Activated CD8-positive, alpha-beta memory T cell treated with anti-CD3 and anti-CD28 coated beads, Interleukin-2, amount 50 U/mL, for 24 hours (primary cell): ENCODE measurements at regions not wholly inside any gene's neighbourhood (a gene's known extent, or its start where the extent isn't known, plus 50 kb on each side); places are given as distances from the start of the nearest gene placed in this dataset.

Experiments used
- DNase-seq: peaks from one replicate; pipeline ENCODE4 v3.0.0-alpha.2; 2020; ENCODE audit errors: extremely low read depth

DNA sequence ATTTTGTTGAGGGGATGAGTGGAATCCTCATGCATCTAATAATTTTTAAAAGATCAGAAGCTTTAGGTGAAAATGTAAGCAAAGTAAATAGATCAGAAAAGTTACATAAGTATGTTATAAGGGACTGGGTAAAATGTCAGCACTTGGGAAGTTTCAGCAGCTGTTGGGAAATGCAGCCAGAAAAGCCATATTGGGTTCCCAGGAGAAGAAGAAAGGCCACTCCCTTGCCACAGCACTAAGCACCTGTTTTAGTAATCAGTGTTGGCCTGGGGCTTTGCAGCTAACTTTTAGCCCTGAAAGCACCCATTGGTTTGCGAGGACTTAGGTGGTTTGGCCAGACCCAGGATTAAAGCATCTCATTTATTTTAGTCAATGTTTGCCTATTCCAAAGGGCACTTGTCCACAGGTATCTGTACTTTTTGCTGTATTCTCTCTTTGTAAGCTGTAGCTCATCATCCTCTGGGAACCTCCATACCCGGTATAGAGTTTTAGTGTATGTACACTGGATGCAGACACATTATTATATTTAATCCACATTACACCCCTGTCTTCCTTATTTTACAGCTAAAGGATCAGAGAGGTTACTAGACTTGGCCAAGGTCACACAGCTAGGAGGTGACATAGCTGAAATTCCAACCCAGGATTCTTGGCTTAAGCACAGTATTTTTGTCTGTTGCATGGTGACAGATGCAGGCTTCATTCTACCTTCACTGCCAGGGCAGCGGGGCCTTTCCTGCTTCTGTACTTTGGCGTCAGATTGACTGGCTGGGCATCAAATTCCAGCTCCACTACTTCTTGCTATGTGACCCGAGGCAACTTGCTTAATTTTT is 127.7 kb upstream of the SESN3 start:
- no peak for DNase-seq

DNA sequence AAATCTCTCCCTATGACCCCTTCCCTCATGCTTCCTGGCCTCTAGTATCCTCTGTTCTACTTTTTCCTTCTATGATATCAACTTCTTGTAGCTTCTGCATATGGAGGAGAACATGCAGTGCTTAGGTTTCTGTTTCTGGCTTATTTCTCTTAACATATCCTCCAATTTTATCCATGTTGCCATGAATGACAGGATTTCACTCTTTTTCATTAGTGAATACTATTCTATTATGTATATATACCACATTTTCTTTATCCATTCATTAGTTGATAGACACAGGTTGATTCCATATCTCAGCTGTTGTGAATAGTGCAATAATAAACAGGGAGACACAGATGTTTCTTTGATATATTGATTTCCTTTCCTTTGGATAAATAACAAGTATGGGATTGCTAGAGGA is 123.3 kb upstream of the SESN3 start:
- no peak for DNase-seq

DNA sequence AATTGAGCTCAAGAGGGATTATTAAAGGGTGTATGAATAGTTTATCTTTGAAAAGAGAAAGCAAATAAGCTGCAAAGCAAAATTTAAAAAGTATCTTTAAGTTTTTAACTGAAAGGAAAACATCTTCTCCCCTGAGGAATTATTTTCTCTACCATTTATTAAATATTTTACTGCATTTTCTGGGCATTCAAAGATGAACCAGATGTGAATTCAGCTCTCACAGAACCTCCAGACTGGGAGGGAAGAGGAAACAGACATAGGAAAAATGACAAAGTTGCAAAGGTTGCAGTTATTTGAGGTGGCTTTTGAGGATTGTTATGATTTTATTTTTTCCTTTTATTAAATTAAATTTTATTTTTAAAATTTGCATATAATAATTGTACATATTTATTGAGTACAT is 122.7 kb upstream of the SESN3 start:
- DNase-seq: no peak

DNA sequence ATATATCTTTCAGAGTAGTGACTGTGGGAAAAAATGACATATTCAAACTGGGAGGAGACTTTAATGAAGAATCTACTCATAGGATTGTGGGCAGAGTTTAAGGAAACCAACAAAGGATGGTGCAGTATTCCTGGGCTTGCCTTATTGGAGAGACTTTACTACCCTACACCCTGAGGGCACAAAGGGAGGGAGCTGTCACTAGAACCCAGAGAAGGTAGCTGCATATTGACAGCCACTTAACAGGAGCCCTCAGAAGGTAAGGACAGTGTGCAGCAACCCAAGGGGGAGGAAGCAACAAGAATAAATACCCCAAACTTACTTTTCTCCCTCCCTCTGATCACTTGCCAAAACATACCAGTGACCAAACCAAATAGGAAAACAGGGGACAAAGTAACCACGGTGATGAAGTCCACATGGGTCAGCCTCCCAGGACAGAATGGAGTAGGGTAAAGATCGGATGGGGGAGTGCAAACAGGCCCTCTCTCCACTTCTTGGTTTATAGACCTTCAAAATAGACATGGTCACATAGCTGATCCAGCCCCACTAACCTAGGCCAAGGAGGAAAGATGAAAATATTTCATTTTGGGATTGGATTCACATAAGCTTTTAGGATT is 121.8 kb upstream of the SESN3 start:
- no peak for DNase-seq

DNA sequence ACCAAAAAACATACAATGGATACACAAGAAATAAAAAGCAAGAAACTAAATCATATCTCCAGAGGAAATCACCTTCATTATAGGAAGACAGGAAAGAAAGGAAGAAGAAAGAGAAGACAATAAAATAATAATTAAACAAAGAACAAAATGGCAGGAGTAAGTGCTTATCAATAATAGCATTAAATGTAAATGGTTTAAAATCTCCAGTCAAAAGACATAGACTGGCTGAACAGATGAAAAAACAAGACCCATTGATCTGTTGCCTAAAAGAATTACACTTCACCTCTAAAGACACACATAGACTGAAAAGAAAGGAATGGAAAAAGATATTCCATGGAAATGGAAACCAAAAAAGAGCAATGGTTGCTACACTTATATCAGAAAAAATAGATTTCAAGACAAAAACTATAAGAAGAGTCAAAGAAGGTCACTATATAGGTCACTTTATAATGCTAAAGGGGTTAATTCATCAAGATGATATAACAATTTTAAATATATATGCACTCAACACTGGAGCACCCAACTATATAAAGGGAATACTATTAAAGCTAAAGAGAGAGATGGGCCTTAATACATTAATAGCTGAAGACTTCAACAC is 118.4 kb upstream of the SESN3 start:
- DNase-seq: no peak

DNA sequence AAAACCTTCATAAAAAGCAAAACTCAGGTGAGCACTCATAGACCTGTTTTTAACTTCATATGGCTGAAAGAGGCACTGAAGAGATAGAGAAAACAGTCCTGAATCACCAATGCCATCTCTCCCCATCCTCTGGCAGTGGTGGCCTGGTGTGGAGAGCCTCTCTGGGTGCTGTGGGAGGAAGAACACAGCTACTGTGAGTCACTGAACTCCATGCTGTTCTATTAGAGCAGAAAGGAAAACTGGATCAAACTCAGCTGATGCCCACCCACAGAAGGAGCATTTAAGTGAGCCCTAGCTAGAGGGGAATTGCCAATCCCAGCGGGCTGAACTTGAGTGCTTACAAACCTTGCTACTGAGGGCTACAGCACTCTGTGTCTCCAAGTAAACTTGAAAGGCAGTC is 115.3 kb upstream of the SESN3 start:
- DNase-seq: no peak

DNA sequence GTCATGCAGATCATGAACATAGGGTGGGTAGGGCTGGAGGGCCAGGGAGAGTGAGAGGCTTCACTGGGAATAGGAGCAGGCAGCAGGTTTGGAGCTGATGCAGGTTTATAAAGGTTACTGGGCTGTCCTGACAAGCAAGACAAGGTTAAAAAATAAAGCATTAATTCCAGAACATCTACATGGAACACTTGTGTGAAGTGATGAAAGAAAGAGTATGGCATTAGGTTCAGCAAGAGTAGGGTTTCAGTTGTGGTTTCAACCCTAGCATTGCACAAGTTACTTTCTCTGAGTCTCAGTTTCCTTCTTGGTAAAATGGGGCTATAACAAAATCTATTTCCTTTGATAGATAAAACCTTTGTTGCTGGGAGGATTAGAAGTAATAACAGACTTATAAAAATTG is 114.6 kb upstream of the SESN3 start:
- DNase-seq: no peak

DNA sequence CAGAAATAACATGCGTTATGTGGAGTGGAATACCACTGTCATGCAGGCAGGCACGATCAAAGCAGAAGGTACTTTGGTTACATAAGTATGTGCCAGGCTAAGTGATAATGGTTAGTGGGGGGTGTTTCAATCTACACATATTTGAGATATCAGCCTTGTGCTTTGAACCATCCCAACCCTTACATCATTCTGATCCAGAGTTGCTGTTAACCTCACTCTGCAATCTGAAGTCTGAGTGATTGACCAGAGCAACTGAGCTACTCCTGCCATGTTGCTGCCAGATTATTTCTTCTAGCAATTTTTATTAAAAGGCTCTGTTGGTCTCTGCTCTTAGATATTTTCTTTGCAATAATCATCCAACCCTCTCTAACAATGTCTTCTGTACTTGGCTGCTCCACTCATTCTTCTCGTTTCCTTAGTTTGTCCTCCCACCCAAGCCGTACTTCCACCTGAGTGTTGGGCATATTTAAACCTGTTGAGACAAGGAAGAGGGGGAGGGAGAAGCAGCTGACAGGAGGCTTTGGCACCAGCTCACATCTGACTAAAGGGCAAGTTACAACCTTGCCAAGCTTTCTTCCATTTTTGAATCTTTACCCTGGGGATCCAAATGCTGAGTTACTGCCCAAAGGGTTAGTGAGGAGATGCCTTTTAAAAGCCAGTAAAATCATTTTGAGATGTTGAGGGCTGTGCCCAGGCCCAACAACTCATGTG is 114.1 kb upstream of the SESN3 start:
- no peak for DNase-seq

DNA sequence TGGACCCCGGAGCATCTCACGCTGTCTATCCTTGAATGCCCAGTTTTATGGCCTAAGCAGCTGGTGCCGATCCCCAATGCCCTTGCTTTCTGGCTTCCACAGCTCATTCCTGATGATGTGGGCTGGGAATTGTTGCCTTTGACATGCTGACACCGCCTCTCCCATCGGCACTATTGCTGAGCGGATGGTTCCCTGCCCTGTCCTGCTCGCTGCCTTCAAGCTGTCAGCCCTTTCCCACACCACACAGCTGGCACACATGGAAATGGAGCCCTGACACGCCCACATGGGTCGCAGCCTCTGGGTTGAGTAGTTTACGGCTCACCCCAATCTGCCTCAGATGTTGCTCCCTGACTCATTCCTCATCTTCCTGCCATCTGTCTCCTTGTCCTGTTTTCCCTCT is 110.2 kb upstream of the SESN3 start:
- DNase-seq: no peak

DNA sequence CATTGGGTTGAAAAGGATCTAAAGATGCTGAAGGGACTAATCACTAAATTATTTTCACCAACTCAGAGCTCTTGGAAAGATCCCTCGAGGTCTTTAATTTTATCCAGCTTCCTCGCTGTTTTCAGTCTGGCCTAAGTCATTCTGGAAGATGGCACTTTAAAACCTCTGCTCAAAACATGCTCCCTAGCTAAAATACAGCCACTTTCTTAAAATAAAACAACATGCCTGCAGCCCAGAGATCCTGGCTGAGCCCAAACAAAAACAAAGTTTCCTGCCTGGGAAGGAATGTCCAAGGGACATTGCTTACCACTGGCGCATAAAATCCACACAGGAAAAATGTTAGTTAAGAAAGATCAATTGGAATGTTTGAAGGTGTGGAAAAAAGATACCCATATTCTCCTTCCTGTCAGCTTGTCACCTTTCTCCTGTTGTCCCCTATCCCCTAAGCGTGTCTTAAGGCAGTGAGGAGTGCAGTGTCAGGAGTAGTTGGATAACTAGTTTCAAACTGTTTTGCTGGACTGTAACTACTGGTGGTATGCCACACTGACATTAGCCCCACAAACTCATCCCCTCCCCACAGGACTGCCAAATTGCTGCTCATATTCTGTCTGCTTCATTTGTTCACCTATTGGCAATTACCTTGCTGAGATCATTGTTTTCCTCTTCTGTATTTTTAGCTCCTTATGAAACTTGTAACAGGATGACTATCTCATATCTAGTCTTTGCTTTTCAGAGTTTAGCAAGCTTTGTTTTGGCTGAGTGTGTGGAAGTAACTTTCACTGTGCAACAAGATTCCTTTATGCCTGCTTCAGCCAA is 108.3 kb upstream of the SESN3 start:
- DNase-seq: no peak

DNA sequence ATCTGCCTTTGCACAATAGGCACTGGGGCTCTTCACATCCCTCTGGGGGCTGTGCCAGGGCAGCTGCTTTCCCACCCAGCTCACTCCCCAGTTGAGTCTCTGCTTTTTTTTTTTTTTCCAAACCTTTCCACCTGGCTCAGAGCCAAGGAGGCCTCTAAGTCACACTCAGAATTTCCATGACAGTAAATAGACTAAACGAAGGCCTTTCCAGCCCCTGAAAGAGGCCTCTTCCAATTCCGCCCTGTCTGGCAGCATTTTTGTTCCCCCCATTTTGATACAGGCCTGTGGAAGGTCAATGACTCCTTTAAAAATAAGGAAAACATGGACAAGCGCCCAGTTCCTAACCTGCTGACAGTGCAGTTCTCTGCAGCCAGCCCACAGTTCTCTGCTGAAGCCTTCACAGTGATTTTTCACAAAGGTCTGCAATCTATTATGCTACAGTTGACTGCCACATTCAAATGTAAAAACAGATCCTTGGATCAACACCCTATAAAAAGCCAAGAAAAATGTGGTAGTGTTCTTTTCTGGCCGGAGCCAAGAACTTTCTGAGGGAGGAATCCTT is 107.5 kb upstream of the SESN3 start:
- DNase-seq: no peak

DNA sequence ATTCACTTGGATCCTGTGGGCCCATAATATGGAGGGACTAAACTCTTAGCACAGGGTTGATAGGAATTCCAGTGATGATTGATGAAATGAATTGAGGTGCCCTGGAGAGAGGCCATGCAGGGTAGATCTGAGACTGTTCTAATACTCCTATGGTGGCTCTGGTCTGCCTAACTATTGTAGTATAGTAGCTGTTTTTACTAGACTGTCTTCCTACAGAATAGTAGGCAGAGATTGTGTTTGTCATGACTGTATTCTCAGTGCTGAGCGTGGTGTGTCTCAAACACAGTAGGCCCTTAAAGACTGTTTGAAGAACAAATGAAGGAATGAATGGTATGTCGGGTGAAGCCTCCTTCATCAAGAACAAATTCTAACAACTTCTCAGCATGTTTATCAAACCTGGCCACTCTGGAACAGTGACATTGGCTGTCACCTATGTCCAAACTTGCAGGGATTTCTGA is 107.0 kb upstream of the SESN3 start:
- no peak for DNase-seq

DNA sequence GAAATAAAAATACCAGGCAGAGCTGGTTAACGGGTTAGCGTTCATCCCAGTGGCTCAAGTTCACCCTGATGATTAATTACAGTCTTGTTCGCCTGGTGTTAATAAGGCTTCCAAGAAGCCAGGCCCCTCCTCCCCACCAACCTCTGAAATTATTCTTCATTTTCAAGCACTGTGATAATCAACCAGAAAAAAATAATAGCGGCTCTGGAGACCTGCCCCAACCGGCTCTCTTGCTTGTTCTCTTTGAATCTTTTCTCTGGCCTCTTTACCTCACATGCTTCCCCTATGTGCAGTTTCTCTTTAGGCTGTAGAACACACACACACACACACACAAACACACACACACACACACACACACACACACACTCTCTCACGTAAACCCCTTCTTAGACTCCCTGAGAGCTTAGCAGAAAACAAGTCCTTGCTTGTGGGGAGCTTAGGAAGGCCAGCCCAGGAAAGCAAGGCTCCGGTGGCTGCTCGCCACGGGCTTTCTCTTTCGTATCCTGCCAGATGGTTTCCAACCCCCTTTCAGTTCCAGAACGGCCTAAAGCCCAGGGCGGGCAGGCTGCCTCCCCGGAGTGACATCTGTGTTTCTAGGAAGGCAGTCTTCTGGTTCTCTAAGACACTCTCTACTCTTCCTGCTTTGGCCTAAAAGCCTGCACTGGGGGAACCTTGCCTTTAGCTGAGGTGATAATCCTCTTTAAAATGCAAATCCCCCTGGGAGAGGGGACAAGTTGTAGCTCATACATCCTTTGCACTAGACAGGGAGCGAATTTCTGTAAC is 106.4 kb upstream of the SESN3 start:
- DNase-seq: no peak

DNA sequence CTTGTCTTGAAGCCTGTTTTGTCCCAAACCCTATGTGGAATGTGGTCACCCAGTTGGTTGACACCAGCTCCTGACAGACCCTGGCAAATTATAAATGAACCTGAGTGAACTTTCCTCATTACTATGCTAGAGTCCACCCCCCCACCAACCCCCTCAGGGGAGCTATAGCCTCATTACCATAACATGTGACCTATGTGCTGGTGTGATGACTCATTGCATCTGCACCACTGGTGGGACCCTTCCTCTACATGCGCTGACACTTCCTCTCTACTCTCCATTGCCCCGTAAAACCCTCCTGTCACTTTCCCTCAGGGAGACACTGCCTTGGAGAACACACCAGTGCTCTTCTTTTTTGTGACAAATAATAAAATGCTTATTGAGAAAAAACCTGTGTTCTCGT is 105.0 kb upstream of the SESN3 start:
- no peak for DNase-seq

DNA sequence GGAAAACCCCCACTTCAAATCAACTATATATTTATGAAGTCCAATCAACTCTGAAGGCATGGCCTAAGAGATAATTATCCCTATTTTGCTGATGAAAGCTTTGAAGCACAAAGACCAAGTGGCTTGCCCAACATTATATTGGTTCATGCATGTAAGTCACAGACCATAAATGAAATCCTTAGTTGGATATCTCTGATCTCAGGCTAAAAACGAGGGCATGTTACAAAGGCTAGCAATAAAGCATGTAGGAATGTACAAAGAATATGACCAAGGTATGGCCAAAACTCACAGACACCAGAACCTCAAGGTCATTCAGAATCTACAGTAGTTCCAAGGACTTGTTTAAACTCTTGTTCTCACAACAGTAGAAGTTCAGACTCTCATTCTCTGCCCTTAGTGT is 100.2 kb upstream of the SESN3 start:
- DNase-seq: no peak

DNA sequence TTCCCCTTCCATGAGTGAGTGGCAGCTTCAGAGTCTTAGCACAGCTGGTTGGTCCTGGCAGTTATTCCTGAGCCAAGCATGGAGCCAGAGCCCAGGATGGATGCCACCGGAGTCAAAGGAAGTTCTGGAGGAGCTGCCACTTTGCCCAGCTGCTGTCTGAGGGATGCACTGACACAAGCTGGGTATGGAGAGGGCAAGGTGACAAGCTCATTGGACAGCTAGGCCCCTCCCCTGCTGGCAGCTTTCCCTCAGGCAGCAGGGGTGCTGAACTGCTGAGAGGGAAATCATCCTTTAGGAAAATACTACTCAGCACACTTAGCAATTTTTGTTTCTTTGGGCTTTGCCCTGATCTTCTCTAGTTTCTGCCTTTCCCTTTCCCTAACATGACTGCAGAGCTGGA is 99.3 kb upstream of the SESN3 start:
- no peak for DNase-seq

DNA sequence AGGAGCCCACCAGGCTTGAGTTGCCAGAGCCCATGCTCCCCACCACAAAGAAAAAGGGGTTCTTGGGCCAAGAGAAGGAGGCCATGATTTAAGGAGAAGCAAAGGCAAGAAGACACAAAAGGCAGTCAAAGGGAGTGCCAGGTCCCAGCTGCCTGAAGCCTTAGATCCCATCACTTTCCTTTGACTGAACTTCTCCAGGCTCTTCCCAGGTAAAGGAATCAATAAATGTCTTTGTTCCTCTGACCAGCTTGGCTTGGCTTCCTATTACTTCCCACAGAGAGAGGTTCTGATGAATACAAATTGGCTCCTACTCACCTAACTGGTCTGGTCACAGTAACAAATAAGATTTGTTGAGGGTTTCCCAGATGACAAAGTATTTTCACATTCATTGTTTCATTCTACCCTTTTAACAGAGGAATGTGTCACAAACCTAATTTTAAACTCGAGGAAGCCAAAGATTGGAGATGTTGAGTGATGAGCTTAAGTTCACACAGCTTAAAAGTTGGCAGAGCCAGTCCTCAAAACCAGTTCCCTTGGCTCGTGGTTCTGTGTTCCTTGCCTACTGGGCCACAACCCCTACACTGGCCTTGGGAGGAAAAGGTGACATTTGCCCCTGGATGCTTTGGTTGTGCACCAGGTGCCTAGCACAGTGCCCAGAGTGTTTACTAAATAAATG is 96.4 kb upstream of the SESN3 start:
- DNase-seq: no peak

DNA sequence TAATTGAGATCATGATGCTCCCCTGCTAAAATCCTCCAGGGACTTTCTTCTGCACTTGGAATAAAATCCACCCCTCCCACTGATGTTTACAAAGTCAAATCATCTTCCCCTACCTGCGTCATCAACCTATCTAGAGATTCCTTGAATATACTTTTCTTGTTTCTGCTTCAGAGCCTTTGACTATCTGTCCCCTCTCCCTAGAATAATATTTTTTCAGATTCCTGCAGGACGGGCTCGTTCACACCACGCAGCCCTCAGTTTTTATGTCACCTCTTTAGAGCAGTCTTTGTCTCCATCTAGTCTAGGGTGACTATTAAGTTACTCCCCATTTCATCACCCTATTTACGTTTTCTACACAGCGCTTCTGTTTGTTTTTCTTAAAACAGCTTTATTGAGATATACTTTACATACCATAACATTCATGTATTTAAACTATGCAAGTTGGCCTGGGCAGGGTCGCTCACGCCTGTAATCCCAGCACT is 94.8 kb upstream of the SESN3 start:
- no peak for DNase-seq

DNA sequence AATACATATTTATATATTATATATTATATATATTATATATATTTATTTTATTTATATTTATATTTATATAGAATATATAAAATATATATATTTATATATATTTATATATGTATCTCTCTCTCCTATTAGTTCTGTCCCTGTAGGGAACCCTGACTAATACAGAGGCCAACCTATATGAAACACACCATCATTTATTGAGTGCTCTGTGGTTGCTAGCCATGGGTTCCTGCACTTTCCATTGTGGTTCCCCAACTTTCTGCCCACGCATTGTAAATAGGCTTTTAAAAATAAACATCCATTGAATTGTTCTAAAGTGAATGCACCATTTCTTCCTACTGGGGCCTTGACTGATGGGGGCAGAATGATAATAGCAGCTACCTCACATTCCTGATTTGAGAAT is 93.8 kb upstream of the SESN3 start:
- DNase-seq: no peak

DNA sequence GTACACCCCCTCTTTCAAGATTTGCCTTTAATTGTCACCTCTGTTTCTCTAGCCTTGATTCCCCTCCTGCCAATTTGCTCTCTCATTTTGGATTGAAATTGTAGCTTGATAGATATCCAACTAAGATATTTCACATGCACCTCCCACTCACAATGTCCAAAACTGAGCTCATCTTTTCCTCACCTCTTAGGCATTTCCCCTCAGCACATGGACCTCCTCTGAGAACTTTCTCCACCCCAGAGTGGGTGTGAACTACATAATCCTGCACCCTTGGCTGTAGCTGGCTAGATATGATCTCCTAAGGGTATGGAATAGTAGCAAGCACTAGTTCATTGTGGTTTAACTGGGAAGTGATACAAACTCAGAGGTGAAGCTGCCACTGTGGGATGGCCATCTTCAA is 91.5 kb upstream of the SESN3 start:
- no peak for DNase-seq
